G401 (cell line): ENCODE measurements at regions not wholly inside any gene's neighbourhood (a gene's known extent, or its start where the extent isn't known, plus 50 kb on each side); places are given as distances from the start of the nearest gene placed in this dataset.

Source experiments
- DNase-seq: peaks from one replicate; pipeline ENCODE4 v3.0.0-alpha.2; 2015; ENCODE audit warnings: low spot score
- in situ Hi-C: cut with HindIII; loops from 2 replicates; pipeline ENCODE4 v1.10.0; 2016; ENCODE audit warnings: low sequenced_read_pairs, mixed read lengths

DNA sequence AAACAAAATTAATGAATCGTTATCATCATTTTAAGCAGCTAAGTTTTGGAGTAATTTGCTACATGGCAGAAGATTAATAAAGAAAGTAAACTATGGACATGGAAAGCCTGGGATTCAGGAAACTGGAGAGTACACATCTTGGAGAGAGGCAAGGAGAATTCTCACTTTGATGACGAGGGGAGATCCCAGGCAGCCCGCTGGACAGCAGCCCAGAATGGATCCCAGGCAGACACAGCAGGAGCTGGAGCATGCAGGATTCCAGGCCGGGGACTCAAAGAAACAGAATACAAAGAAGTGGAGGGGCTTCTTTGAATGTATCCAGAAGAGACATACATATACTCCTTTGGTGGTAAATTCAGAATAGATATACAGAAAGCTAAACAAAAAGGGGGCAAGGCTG lies 118.0 kb upstream of the ATP6AP2 start:
- no peak for DNase-seq
- in situ Hi-C loops: no loop called here

DNA sequence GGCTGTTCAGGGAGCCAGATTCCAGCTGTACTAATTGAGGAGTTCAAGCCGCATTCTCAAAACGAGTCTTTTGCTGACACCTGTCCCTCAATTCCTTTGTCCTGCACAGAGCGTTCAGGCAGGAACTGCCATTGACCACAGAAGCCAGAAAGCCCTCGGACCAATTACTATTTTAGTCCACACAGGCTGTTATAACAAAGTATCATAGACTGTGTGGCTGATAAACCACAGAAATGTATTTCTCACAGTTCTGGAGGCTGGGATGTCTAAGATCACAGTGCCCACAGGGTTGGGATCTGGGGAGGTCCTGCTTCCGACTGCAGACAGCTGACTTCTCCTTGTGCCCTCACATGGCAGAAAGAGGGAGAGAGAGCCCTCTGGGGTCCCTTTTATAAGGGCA lies 119.8 kb upstream of the ATP6AP2 start:
- in situ Hi-C loops: no loop called here
- DNase-seq: no peak

DNA sequence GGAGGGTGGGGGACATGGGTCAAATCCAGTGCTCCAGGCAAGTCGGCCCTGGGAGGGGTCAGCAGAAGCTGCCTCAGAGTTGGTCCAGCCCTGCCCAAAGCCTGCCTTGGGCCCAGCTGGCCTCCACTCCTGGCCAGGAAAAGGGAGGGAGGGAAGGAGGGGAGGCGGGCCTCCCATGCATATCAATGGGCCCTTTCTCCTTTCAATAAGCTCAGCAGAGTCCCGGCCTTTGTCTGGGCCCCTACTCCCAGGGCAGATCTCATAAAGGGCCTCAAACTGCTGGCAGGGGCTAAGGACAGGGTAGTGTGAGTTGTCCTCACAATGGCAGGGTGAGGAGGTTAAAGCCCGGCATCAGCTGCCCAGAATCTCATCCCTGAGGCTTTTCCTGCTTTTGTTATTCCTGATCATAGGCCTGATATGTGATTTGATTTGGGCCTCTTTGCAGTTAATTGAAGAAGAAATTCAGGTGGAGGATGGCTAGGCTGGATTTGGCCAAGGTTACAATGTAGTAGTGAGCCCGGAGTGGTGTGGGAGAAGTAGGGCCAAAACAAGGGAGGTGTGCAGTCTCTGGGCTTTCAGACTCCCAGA lies 121.1 kb upstream of the ATP6AP2 start:
- in situ Hi-C loops: no loop called here
- peak; percentile 11 for DNase-seq

DNA sequence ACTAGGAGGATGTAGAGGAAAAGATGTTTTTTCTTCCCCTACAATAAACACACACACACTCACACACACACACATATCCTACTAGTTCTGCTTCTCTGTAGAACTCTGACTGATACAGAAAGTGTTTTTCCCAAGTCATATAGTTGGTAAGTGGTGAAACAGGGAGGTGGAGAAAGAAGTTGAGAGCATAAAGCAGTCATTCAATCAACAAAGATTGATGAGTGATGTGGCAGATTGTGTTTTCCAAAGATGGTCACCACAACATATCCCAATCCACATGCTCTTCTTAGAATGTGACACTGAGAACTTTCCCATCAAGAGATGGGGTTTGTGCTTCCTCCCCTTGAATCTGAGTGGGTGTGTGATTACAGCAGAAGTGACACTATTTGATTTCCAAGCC lies 123.4 kb upstream of the ATP6AP2 start:
- in situ Hi-C loops: no loop called here
- no peak for DNase-seq

DNA sequence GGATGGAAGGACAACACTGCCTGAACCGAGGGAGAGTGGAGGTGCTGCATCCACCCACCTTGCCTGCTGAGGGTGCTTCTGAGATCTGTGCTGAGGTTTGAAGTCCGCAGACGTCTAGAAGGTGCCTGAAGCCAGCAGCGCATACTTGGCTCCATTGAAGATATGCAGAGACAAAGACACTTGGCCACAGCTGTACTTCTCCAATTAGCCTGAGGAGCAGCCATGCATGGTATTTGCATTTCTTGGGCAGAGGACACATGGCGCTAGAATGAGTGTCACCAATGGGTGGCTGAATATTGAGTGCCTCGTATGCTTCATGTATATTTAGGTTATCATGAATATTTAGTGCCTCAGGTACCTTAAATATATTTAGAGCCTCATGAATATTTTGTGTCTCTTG lies 128.7 kb upstream of the ATP6AP2 start:
- in situ Hi-C loops: no loop called here
- no peak for DNase-seq

DNA sequence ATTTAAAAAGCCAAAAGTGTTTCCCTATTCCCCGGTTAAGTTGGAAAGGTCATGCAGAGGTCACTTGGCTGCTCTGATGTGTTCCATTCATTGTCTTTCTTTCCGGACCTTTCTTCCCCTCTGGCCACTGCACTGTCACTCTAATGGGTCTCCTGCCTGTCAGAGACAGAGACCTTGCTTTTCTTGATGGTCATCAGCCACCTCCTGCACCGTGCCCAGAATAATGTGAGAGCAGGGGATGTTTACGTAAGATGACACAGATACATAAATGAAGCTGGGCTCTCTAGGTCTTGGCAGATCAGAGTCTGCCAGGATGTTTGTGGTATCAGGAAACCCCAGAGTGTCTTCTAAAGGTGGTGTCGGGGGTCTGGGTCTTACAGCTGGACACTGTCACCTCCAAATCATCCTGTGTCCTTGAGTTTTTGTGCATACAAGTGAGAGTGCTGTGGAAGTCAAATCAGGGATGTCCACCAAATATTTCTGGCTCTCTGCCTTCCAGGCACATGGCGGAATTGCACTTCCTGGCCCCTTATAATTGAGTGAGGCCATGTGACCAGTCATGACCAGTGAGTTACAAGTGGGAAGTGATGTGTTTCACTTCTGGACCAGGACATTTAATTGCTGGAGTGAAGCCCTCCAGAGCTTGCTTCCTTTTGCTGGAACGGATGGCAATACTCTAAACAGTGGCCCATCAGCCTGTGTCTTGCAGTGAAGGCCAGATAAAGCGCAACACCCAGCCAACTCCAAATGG lies 130.6 kb upstream of the ATP6AP2 start:
- DNase-seq: no peak
- in situ Hi-C loops: no loop called here

DNA sequence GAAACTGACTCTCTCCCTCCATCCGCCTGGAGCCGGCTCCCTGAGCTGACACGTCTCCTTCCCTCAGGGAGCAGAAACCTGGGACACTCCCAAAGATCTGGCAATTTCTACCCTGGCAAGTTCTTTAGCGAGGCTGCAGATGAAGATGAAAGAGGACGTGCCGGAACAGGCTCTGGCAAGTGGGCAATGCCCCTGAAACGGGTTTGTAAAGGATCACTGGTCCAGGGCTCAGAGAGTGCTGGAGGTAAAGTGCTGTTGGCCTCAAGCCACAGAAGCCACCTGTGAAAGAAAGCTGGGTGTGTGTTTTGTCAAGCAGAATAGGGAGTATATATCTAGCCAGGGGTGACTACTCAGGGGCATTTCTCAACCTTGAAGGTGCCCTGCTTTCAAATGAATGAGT lies 131.4 kb upstream of the ATP6AP2 start:
- peak; percentile 10 for DNase-seq
- in situ Hi-C loops: no loop called here

DNA sequence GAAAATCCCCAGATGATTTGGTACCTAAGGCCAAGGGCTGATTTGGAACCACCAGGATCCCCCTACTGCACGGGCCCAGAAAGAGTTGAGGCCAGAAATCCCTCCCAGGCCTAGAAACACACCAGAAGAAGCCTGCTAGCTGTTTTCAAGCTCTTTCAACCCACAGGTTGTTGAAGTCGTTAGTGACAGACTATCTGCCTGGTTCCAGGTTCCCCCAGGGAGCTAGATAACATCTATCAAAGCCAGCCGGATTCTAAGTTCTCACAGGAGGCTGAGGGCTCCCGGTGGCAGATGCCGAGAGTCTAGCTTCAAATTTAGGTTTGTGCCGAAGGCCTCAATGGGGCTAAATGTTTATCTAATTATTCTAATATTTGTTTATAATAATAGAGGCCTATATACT lies 132.0 kb upstream of the ATP6AP2 start:
- in situ Hi-C loops: no loop called here

DNA sequence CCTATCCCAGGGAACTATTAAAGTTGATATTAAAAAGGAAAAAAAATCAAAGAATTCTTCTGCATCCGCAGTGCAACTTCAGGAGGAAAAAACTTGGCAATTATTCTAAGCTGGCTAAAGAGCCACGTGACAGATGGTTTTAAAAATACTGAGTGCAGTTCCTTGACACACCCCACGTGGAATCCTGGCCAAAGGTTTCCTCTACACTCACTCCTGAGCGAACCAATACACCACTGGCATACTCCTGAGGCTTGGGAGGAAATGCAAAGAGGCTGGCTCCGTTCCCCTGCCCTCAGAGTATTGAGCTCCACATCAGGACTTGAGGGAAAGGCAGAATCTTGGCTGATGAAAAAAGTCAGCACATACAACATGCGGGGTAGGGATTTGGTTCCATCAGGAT lies 133.8 kb upstream of the ATP6AP2 start:
- in situ Hi-C loops: no loop called here
- DNase-seq: no peak

More for the DNA sequence above, 132.0 kb upstream of the ATP6AP2 start:
- DNase-seq: no peak

DNA sequence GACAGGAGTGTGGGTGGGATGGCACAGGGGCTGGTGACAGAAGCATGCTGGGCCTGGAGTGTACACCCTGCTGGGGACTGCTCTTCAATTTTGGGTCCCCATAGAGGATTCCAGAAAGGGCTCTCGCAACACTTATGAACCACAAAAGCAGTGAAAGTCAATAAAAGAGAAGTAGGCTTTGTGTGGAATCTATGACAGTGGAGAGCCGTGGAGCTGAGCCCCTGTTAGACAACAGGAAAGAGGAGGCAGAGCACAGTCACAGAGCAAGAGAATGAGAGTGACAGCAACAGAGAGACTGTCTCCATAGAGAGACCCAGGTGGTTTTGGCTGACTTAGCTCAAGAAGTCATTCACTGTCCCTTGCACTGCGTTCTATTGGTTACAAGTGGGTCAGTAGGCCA lies 135.1 kb upstream of the ATP6AP2 start:
- in situ Hi-C loops: no loop called here
- no peak for DNase-seq

DNA sequence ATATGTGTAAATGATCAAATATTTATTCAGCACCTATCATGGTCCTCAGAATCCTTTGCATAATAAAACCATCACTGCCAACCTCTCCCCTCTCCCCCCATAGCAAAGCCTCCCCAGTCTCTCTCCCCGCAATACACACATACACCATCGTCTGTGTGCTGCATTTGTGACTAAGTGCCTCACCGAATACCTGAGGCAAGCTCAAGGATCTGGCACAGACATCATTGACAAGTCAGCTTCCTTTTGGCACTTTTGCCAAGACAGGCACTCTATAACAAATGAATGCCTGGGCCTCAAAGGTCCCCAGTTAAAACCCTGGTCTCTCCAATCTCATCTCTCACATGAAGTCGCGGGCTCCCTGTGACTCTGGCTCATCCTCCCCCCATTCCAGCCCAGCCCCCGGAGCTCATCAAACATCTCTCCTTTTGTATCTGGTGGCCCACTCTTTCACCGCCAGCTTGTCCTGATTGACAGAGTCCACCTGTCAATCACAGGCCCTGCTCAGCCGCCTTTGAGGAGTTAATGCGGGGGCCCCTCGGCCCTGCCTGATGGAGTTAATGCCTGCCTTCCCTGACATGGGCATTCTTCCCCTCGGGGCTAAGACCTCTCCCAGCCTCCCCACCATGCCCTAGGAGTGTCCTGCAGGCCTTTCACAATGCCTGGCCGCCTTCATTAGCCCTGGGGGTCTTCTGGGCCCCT lies 135.8 kb upstream of the ATP6AP2 start:
- in situ Hi-C loops: no loop called here
- no peak for DNase-seq

DNA sequence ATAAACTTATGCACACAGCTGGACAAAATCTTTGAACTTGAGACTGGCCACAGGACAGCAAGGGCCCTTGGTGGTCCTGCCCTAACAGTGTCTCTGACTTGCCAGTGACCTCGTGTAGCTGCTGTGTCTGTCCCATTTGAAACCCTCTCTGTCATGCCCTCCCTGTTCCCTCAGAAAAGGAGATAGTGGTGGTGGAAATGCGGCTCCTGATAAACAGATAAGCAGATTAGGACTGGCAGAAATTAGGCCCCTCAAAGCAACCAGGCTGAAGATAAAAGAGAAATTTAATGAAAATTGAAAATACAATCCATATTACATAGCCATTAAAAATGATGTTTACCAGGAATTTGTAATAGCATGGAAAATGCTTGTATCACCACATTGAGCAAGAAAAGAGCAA lies 136.6 kb upstream of the ATP6AP2 start:
- in situ Hi-C loops: no loop called here
- no peak for DNase-seq

DNA sequence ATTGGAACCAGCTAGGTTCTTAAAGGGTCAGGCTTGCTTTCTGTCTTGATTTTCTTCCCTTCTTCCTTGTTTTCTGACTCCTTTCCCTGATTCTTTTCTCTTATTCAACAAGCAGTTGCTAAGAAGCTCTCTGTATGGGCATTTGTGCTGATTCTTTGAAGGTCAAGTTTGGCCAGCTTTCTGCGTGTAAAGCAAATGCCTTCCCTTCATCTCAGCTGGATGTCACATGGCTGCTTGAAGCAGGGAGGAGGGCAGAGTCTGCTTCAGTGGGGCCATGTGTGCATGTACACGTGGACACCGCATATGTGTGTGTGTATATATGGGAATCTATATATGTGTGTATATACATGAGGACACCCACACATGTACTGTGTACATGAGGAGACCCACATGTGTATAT lies 139.9 kb upstream of the ATP6AP2 start:
- no peak for DNase-seq
- in situ Hi-C loops: no loop called here

DNA sequence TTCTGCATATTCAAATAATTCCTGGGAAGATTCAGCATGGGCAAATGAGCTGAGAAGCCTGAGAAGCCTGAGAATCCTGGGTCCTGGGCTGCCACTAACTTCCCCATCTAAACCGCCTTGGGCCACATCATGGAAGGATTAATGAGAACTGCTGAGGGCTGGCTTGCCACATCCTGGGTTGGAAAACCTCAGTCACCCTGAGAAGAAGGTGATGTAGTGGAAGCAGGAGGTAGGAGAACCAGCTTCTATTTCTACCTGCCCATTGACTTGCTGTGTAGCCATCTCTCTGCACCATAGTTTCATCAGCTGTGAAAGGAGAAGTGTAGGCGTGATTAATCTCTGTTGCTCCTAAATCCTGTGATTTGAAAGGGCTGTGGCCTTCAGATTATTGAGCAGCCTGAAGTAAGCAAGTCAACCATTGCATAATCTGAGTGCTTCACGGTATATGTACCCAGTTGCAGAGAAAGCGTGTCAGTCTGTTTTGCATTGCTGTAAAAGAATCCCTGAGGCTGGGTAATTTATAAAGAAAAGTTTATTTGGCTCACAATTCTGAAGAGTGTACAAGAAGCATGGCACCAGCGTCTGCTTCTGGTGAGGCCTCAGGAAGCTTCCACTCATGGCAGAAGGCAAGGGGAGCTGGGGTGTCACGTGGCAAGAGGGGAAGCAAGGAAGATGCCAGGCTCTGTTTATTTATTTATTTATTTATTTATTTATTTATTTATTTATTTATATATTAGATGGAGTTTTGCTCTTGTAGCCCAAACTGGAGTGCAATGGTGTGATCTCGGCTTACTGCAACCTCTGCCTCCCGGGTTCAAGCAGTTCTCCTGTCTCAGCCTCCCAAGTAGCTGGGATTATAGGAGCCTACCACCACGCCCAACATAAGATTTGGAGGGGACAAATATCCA lies 140.9 kb upstream of the ATP6AP2 start:
- DNase-seq: no peak
- in situ Hi-C loops: no loop called here

DNA sequence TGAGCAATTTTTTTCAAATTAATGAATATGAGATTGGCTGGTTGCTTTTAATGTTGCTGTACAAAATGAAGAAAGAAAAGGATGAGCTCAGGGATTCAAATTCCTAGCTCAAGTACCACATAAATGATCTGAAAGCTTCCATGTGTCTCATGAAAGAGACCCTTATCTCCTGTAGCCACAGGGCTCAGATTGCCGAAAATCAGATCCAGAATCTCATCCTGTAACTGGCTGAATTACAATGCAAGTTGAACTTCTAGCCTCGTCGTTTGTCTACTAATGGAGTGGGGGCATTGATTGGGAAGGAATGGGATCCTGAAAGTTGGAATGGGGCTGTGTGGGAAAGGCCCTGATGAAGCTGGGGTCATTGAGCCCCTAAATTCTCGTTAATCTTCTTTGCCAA lies 143.4 kb upstream of the ATP6AP2 start:
- no peak for DNase-seq
- in situ Hi-C loops: no loop called here

DNA sequence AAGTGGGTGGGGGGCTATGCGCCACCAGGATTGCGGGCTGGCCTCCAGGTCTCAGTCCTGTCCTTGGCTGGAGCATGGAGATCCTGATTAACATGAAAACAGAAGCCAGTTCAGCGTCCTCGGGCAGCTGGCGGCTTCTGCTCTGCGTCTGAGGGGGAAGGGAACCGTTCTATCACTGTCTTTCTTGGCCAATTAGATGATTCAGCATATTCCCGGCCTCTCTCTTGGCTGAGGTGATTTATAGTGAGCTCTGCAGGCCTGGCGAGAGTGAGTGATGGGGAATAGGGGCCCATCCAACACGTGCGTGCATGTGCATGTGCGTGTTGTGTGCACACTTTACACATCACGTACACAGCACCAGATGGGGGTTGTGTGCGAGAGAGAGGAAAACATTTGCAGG lies 145.8 kb upstream of the ATP6AP2 start:
- in situ Hi-C loops: no loop called here

DNA sequence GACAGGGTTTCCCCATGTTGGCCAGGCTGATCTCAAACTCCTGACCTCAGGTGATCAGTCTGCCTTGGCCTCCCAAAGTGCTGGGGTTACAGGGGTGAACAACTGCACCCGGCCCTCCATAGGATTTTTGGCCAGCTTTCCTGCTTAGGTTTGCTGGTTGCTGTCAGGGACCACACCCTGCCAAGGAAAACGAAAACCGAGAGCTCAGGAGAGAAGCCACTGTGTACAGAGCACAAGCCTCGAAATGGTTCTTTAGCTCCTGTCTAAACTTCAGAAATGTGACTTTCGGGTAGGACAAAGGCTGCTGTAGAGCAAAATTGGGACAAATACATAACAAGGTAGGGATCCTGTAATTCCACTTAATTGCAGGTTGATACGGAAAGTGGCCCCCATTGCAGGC lies 146.3 kb upstream of the ATP6AP2 start:
- in situ Hi-C loops: no loop called here
- no peak for DNase-seq

More for the DNA sequence above, 145.8 kb upstream of the ATP6AP2 start:
- no peak for DNase-seq

DNA sequence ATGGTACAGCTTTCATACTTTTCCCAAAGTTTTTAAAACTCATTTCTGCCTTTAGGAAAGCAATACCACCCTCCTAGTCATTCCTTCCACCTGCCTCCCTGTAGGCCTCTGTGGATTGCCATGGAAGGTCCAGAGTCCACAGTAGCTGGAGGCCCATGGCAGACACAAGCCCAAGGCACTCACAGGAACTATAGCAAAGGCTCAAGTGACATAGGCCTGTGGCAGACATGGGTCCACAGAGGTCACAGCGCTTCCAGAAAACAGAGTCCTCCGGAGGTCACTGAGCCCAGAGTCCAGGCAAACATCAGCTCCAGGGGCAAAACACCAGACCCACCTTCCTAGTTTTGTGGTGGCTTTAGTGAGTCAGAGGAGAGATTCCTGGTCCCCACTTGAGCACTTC lies 147.6 kb upstream of the ATP6AP2 start:
- no peak for DNase-seq
- in situ Hi-C loops: no loop called here

DNA sequence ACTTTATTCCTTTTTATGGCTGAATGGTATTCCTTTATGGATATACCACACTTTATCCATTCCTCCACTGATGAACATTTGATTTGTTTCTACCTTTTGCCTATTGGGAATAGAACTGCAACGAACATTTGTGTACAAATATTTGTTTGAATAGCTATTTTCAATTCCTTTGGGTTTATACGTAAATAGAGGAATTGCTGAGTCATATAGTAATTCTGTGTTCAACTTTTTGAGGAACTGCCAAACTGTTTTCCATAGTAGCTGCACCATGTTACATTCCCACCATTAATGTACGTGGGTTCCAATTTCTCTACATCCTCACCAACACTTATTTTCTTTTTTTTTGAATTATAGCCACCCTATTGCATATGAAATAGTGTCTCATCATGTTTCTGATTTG lies 156.5 kb upstream of the ATP6AP2 start:
- in situ Hi-C loops: no loop called here
- DNase-seq: no peak

DNA sequence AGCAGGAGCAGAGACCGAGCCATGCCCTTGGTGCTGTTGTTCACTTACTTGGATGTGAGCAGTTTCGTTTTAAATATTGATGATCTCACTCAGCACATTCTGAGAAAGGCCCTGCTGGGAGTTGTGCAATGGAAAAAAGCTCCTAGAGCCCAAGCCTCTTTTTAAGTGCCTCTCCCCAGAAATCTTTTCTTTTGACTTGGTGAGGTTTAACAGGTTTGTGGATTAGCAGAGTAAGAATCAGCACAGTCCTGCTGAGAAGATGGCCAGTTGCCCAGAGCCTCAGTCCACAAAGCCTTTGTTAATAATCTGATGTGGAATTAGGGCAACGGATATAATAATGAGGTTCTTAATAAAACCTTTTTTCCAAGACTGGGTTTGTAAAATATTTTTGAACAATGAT lies 157.5 kb upstream of the ATP6AP2 start:
- peak; percentile 51 for DNase-seq
- in situ Hi-C loops: no loop called here
